Psoas muscle (tissue), 7 donors: ENCODE measurements at regions not wholly inside any gene's neighbourhood (a gene's known extent, or its start where the extent isn't known, plus 50 kb on each side); places are given as distances from the start of the nearest gene placed in this dataset.

Experiments
- ATAC-seq, 4 donors: fragments of 200-7000 bp; cut with Tn5 transposase; one replicate each; pipeline ENCODE4 v1.9.1; 2020; ENCODE audit warnings: moderate library complexity in 3 of 4, mild to moderate bottlenecking in 2 of 4
- DNase-seq, 2 donors: peaks; one replicate each; pipeline ENCODE4 v3.0.0-alpha.2; 2020
- H3K27ac ChIP-seq: fragments of 200-600 bp; one replicate; pipeline ENCODE4 v1.8.0; 2022
- H3K27me3 ChIP-seq, 3 donors: fragments of 200-600 bp in 1 of 3; one replicate each; pipeline versions ENCODE4 v1.6.1 to v1.8.0; 2013 to 2022; ENCODE audit warnings: low read length in 2 of 3, mild to moderate bottlenecking in 2 of 3, moderate library complexity in 1 of 3; ENCODE audit not compliant: insufficient read depth in 3 of 3
- H3K36me3 ChIP-seq, 2 donors: fragments of 200-600 bp in 1 of 2; one replicate each; pipeline versions ENCODE4 v1.6.1 to v1.8.0; 2013 to 2022; ENCODE audit warnings: low read depth in 1 of 2, mild to moderate bottlenecking in 1 of 2, moderate library complexity in 1 of 2; ENCODE audit not compliant: insufficient read depth in 1 of 2
- H3K4me1 ChIP-seq: fragments of 200-600 bp; one replicate; pipeline ENCODE4 v1.8.0; 2022
- H3K4me3 ChIP-seq: fragments of 200-600 bp; one replicate; pipeline ENCODE4 v1.8.0; 2022; ENCODE audit warnings: mild to moderate bottlenecking
- H3K9me3 ChIP-seq: fragments of 200-600 bp; one replicate; pipeline ENCODE4 v1.8.0; 2022
- WGBS, 3 donors: extraction: QIAGEN DNeasy Blood & Tissue Kit; methylation state at CpG; one replicate each; pipeline versions ENCODE4 v1.1.6 to v1.1.7; 2013; 5-methylcytosine and 5-hydroxymethylcytosine counted together
- intact Hi-C, 2 donors: fragments of 100-400 bp; cut with DNase I; formaldehyde crosslinking; loops; one replicate each; pipeline versions ENCODE4 v1.11.0 to v1.14.2; 2022
- TF ChIP-seq, protein P1 (sequence below): fragments of 200-600 bp; IDR thresholded peaks from one replicate; pipeline ENCODE4 v1.8.0; 2022; ENCODE audit warnings: antibody characterized with exemption
- donor health status: healthy with polysubstance abuse.
- donor health status: DM: no; HTN: no; CAD: no; lungs with moderate emphysema.
- donor health status: Bipolar disorder and iron deficiency.
- donor health status: healthy.
- donor health status: DM: yes; HTN: yes; CAD: no.
- donor health status: DM: no; HTN: no; CAD: no.
- donor health status: DM: yes; HTN: yes; CAD: no.

DNA sequence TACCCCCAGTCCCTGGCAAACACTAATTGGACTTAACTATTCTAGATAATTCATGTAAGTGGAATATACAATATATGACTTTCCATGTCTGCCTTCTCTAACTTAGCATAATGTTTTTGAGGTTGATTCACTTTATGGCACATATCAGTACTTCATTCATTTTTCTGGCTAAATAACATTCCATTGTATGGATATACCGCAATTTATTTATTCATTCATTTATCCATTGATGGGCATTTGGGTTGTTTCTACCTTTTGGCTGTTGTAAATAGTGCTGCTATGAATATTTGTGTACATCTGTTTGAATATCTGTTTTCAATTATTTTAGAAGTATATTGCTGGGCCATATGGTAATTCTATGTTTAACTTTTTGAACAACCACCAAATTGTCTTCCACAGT lies 616.3 kb downstream of the UTRN start:
- TF ChIP-seq, protein P1, sequence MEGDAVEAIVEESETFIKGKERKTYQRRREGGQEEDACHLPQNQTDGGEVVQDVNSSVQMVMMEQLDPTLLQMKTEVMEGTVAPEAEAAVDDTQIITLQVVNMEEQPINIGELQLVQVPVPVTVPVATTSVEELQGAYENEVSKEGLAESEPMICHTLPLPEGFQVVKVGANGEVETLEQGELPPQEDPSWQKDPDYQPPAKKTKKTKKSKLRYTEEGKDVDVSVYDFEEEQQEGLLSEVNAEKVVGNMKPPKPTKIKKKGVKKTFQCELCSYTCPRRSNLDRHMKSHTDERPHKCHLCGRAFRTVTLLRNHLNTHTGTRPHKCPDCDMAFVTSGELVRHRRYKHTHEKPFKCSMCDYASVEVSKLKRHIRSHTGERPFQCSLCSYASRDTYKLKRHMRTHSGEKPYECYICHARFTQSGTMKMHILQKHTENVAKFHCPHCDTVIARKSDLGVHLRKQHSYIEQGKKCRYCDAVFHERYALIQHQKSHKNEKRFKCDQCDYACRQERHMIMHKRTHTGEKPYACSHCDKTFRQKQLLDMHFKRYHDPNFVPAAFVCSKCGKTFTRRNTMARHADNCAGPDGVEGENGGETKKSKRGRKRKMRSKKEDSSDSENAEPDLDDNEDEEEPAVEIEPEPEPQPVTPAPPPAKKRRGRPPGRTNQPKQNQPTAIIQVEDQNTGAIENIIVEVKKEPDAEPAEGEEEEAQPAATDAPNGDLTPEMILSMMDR = no peak
- DNase-seq = no peak
- no peaks in the 10 kb centered on the region for H3K9me3 ChIP-seq
- no peaks in the 10 kb centered on the region for H3K36me3 ChIP-seq
- no peaks in the 10 kb centered on the region for H3K27me3 ChIP-seq
- no peak overlapping the region for H3K4me3 ChIP-seq
- 95 to 98% (median 97%) methylated on average over 1 of the region's 1 CpG for WGBS, 3 donors
- no peak overlapping the region for H3K27ac ChIP-seq
- intact Hi-C loops = no loop called here
- H3K4me1 ChIP-seq = no peaks in the 10 kb centered on the region
- ATAC-seq = no peak

DNA sequence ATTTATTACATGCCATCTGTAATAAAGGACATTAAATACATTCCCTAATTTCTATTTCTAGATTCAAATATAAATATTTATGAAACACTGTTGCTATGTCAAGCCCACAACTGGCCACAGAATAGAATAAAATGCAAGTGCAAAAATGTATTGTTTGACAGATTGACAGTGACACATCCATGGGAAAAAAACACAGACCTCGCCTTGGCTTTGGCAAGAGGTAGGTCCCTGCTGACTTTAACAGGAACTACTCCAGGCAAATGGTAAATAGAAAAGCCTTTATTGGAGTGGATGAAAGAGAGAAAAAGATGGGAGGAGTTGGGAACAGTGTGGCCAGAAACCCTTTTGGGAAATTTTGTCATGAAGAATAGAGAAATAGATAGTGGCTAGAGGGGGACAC lies 622.9 kb downstream of the UTRN start:
- intact Hi-C loops = no loop called here
- no peak for DNase-seq
- ATAC-seq = no peak
- 76 to 88% (median 82%) methylated on average over 1 of the region's 1 CpG for WGBS, 3 donors
- H3K36me3 ChIP-seq = no peaks in the 10 kb centered on the region
- no peak overlapping the region for H3K4me3 ChIP-seq
- no peak overlapping the region for H3K27ac ChIP-seq
- H3K27me3 ChIP-seq = no peaks in the 10 kb centered on the region
- H3K4me1 ChIP-seq = no peaks in the 10 kb centered on the region
- no peaks in the 10 kb centered on the region for H3K9me3 ChIP-seq
- TF ChIP-seq, protein P1 = no peak

DNA sequence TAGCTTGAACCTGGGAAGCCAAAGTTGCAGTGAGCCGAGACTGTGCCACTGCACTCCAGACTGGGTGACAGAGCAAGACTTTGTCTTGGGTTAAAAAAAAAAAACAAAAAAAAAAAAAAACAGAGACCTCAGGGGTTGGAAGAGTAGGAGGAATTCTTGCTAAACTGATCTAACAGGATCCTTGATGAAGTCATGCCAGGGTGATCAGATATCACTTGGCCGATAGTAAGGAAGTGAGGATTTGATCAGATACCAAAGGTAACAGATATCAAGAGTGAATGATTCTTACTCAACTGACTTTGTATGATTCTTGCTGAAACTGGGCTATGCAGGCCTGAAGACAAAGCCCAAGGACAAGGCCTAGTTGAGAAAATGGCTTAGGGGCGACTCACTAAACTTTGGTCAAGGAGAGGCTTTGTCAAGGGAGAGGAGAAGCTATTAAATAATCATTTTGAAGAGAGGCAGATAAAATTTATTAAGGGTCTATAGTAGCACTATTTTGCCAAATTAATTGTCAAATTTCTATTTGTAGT lies 624.7 kb downstream of the UTRN start:
- no peak overlapping the region for H3K27ac ChIP-seq
- TF ChIP-seq, protein P1 = no peak
- no peaks in the 10 kb centered on the region for H3K9me3 ChIP-seq
- H3K36me3 ChIP-seq = no peaks in the 10 kb centered on the region
- no peaks in the 10 kb centered on the region for H3K4me1 ChIP-seq
- ATAC-seq (no peak), DNase-seq (no peak)
- H3K4me3 ChIP-seq = no peak overlapping the region
- 90 to 95% (median 95%) methylated on average over 3 of the region's 3 CpGs for WGBS, 3 donors
- intact Hi-C loops = no loop called here
- H3K27me3 ChIP-seq = no peaks in the 10 kb centered on the region

DNA sequence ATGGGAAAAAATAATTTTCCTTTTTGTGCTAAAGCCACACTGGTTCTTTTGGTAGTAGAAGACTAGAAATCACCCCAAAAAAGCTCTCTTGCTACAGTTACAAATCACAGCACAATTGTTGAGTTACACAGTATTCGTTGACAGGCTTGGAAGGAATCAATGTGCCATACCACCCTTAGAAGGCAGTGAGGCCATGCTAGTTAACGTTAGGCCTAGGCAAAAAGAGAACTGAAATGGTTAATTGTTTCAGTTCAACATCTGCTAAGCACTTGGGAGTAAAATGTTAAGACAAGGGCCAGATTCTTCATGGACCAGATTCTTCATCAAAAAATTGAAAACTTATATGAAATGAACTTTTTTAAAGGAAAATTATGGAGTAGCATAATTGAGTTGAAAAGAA lies 626.2 kb downstream of the UTRN start:
- no peak for ATAC-seq

DNA sequence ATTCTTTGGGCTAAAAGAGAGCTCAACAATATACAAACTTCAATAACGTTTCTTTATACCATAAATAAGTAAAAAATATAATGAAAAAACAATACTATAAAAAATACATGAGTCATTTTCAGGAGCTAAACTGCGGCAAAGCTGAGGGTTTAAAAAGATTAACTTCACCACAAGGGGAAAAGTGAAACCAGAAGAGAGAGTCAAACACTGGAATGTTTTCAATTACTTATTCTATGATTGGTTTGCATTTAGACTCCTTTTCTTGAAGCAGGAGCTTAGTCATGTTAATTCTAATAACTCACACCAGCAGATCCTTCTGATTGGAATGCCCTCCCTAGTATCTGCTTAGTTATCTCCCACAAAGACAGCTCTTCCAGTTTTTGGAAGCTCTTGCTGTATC lies 627.3 kb downstream of the UTRN start:
- DNase-seq = no peak
- Histone ChIP-seq H3K4me1 (no peaks in the 10 kb centered on the region), H3K9me3 (no peaks in the 10 kb centered on the region), H3K27me3 (no peaks in the 10 kb centered on the region), H3K36me3 (no peaks in the 10 kb centered on the region), H3K4me3 (no peak overlapping the region), H3K27ac (no peak overlapping the region)
- intact Hi-C loops = no loop called here
- 32 to 53% (median 38%) methylated on average over 2 of the region's 2 CpGs for WGBS, 3 donors
- TF ChIP-seq, protein P1 = no peak
- no peak for ATAC-seq

More for the DNA sequence above, 626.2 kb downstream of the UTRN start:
- Histone ChIP-seq H3K4me3 (no peak overlapping the region), H3K4me1 (no peaks in the 10 kb centered on the region), H3K27me3 (no peaks in the 10 kb centered on the region), H3K36me3 (no peaks in the 10 kb centered on the region), H3K27ac (no peak overlapping the region), H3K9me3 (no peaks in the 10 kb centered on the region)
- intact Hi-C loops = no loop called here
- no peak for DNase-seq
- TF ChIP-seq, protein P1 = no peak
- 65 to 81% (median 74%) methylated on average over 2 of the region's 2 CpGs for WGBS, 3 donors
